ENCODE measurements at regions not wholly inside any gene's neighbourhood (a gene's known extent, or its start where the extent isn't known, plus 50 kb on each side); places are given as distances from the start of the nearest gene placed in this dataset.
A peak's percentile ranks its signal among the peaks of the same experiment; 100 is the strongest.

- DNase-seq (ENCODE audit: extremely low spot score) = no peak
- TF ChIP-seq POLR2AphosphoS5 (IDR thresholded peaks at IDR 0.05) (no peak), EP300 (IDR thresholded peaks at IDR 0.05) (no peak), POLR2A (IDR thresholded peaks at IDR 0.05; ENCODE audit: low read depth) (no peak)
- TF ChIP-seq, protein P1, sequence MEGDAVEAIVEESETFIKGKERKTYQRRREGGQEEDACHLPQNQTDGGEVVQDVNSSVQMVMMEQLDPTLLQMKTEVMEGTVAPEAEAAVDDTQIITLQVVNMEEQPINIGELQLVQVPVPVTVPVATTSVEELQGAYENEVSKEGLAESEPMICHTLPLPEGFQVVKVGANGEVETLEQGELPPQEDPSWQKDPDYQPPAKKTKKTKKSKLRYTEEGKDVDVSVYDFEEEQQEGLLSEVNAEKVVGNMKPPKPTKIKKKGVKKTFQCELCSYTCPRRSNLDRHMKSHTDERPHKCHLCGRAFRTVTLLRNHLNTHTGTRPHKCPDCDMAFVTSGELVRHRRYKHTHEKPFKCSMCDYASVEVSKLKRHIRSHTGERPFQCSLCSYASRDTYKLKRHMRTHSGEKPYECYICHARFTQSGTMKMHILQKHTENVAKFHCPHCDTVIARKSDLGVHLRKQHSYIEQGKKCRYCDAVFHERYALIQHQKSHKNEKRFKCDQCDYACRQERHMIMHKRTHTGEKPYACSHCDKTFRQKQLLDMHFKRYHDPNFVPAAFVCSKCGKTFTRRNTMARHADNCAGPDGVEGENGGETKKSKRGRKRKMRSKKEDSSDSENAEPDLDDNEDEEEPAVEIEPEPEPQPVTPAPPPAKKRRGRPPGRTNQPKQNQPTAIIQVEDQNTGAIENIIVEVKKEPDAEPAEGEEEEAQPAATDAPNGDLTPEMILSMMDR (IDR thresholded peaks at IDR 0.05) = no peak
- H3K4me3 ChIP-seq = no peak overlapping the region
- peaks cover 48 to 90% (median 81%) of the 10 kb centered on the region in 4 donors for H3K4me1 ChIP-seq
- 76% methylated on average over 21 of the region's 21 CpGs for WGBS
- no peaks in the 10 kb centered on the region for H3K9me3 ChIP-seq
- peaks cover 10 to 90% (median 45%) of the 10 kb centered on the region in 4 donors for H3K36me3 ChIP-seq
- intact Hi-C loops (cut with DNase I) = no loop called here
- H3K27ac ChIP-seq (replicated peaks in 1 of 4) = peak overlapping the region; percentile 4 to 38 (median 24)
- H3K27me3 ChIP-seq = no peaks in the 10 kb centered on the region
These were observed 150.7 kb upstream of the KLF14 start for GRCh38 chr7:130884437-130885417.

DNA sequence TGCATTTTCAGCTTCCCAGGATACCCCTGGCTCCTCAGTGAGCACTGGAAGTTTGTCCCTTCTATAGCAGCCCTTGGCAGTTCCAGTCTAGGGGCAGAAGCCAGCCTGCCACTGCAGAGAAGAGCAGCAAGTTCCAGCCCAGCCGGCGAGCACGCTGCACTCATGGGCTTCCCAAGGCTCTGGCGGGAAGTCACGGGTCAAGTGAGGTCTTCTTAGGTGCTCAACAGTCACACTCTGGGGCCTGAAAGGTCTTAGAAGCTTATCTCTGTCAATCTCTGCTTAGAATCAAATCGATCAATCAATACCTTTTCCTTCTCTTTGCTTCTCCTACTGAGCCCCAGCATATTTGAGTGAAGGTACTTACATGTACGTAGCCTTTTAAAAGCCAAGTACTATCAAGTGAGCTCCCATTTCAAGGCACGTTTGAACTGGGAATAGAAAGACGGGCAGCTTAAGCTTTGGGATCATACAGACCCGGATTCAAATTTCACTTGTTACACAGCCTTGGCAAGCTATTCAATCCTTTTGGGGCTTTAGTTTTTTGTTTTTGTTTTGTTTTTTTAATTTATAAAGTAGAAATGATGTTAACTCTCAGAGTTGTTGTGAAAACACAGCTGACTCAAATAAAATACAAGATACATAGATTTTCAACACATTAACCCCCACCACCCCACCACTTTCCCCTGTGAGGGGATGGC lies 152.6 kb upstream of the KLF14 start:
- 84% methylated on average over 10 of the region's 10 CpGs for WGBS
- no peak overlapping the region for H3K4me3 ChIP-seq
- peaks cover 10 to 80% (median 49%) of the 10 kb centered on the region in 4 donors for H3K36me3 ChIP-seq

GRCh38 chr7:130887182-130887956 lies 153.4 kb upstream of the KLF14 start:
- peaks cover 48 to 85% (median 79%) of the 10 kb centered on the region in 4 donors for H3K4me1 ChIP-seq
- DNase-seq (ENCODE audit: extremely low spot score) = no peak
- intact Hi-C loops (cut with DNase I) = no loop called here
- peak overlapping the region; percentile 53 to 96 (median 76) for H3K27ac ChIP-seq (replicated peaks in 1 of 4)
- H3K9me3 ChIP-seq = no peaks in the 10 kb centered on the region
- TF ChIP-seq POLR2A (IDR thresholded peaks at IDR 0.05; ENCODE audit: low read depth) (no peak), POLR2AphosphoS5 (IDR thresholded peaks at IDR 0.05) (no peak), EP300 (IDR thresholded peaks at IDR 0.05) (no peak)
- TF ChIP-seq, protein P1 (IDR thresholded peaks at IDR 0.05) = no peak
- no peaks in the 10 kb centered on the region for H3K27me3 ChIP-seq
- 84% methylated on average over 12 of the region's 12 CpGs for WGBS
- H3K36me3 ChIP-seq = peaks cover 7 to 72% (median 42%) of the 10 kb centered on the region in 4 donors
- H3K4me3 ChIP-seq = no peak overlapping the region

More for the DNA sequence above, 152.6 kb upstream of the KLF14 start:
- Histone ChIP-seq H3K4me1 (peaks cover 53 to 89% (median 84%) of the 10 kb centered on the region in 4 donors), H3K27ac (replicated peaks in 1 of 4) (peak overlapping the region; percentile 10 to 96 (median 76)), H3K9me3 (no peaks in the 10 kb centered on the region), H3K27me3 (no peaks in the 10 kb centered on the region)
- TF ChIP-seq POLR2A (IDR thresholded peaks at IDR 0.05; ENCODE audit: low read depth) (no peak), POLR2AphosphoS5 (IDR thresholded peaks at IDR 0.05) (no peak), EP300 (IDR thresholded peaks at IDR 0.05) (no peak)
- TF ChIP-seq, protein P1 (IDR thresholded peaks at IDR 0.05) = no peak
- no peak for DNase-seq (ENCODE audit: extremely low spot score)
- intact Hi-C loops (cut with DNase I) = no loop called here

DNA sequence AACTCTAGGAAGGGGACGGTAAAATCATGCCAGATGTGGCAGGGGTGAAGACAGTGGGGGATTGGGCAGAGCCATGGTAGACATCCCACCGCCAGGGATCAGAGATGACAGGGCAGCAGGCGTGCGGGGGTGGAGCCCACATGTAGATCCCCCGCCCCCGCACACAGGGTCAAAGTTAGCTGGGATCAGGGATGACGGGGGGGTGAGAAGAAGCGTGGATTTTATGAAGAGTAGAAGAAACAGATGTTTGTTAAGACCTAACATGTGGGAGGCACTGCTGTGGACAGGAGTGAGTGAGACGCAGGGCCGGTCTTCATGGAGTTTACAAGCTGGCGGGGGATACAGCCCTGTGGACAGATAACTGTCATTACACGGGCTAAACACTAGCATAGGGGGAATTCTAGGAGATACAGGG lies 154.0 kb upstream of the KLF14 start:
- intact Hi-C loops (cut with DNase I) = no loop called here
- H3K4me1 ChIP-seq = peaks cover 54 to 87% (median 82%) of the 10 kb centered on the region in 4 donors
- WGBS = 86% methylated on average over 12 of the region's 12 CpGs

More for the DNA sequence above, 154.0 kb upstream of the KLF14 start:
- peak overlapping the region; percentile 53 to 96 (median 76) for H3K27ac ChIP-seq (replicated peaks in 1 of 4)
- H3K9me3 ChIP-seq = no peaks in the 10 kb centered on the region
- no peaks in the 10 kb centered on the region for H3K27me3 ChIP-seq
- TF ChIP-seq POLR2A (IDR thresholded peaks at IDR 0.05; ENCODE audit: low read depth) (no peak), EP300 (IDR thresholded peaks at IDR 0.05) (no peak), POLR2AphosphoS5 (IDR thresholded peaks at IDR 0.05) (no peak)
- TF ChIP-seq, protein P1 (IDR thresholded peaks at IDR 0.05) = no peak
- no peak for DNase-seq (ENCODE audit: extremely low spot score)
- no peak overlapping the region for H3K4me3 ChIP-seq
- H3K36me3 ChIP-seq = peaks cover 7 to 66% (median 36%) of the 10 kb centered on the region in 4 donors

All from esophagus muscularis mucosa (tissue), 4 donors.